Skeletal muscle cell (primary cell): ENCODE measurements at regions not wholly inside any gene's neighbourhood (a gene's known extent, or its start where the extent isn't known, plus 50 kb on each side); places are given as distances from the start of the nearest gene placed in this dataset.
"Not testable (repeated sequence)": the region's sequence is repeated elsewhere in the genome, so short reads cannot be mapped to it uniquely, and the experiment has no call there.

Experiments
- DNase-seq: peaks from one replicate; pipeline ENCODE4 v3.0.0-alpha.2; 2010; ENCODE audit warnings: low read depth
- H3K4me3 ChIP-seq: 2 replicates; pipeline ENCODE4 v1.5.1; 2011; ENCODE audit warnings: low read depth, mild to moderate bottlenecking, control low read depth, low read length, moderate library complexity

- no peak overlapping the region for H3K4me3 ChIP-seq
- no peak for DNase-seq
Observed at GRCh38 chr4:11074581-11075241, 354.0 kb downstream of the HS3ST1 start.

GRCh38 chr4:11073621-11074051, 355.1 kb downstream of the HS3ST1 start:
- peak; percentile 43 for DNase-seq
- H3K4me3 ChIP-seq = no peak overlapping the region

- no peak for DNase-seq
- no peak overlapping the region for H3K4me3 ChIP-seq
Observed at GRCh38 chr4:11072999-11073398, 355.7 kb downstream of the HS3ST1 start.

- no peak for DNase-seq
- no peak overlapping the region for H3K4me3 ChIP-seq
Observed at GRCh38 chr4:11072463-11072862, 356.2 kb downstream of the HS3ST1 start.

GRCh38 chr4:11070813-11071212, 357.9 kb downstream of the HS3ST1 start:
- no peak for DNase-seq
- no peak overlapping the region for H3K4me3 ChIP-seq

GRCh38 chr4:11069581-11070211, 359.0 kb downstream of the HS3ST1 start:
- no peak overlapping the region for H3K4me3 ChIP-seq
- DNase-seq = no peak

- DNase-seq = no peak
- no peak overlapping the region for H3K4me3 ChIP-seq
Observed at GRCh38 chr4:11069083-11069482, 359.6 kb downstream of the HS3ST1 start.

GRCh38 chr4:11066584-11066983, 362.1 kb downstream of the HS3ST1 start:
- not testable (repeated sequence) for DNase-seq, H3K4me3 ChIP-seq

- not testable (repeated sequence) for DNase-seq, H3K4me3 ChIP-seq
Observed at GRCh38 chr4:11060637-11061036, 368.1 kb downstream of the HS3ST1 start.

GRCh38 chr4:11054937-11055336, 370.4 kb upstream of the CLNK start:
- DNase-seq, H3K4me3 ChIP-seq: not testable (repeated sequence)

- H3K4me3 ChIP-seq = no peak overlapping the region
- no peak for DNase-seq
Observed at GRCh38 chr4:11053601-11054220, 369.1 kb upstream of the CLNK start.

- DNase-seq = no peak
Observed at GRCh38 chr4:11051181-11051580, 366.6 kb upstream of the CLNK start.

GRCh38 chr4:11050766-11051165, 366.2 kb upstream of the CLNK start:
- no peak overlapping the region for H3K4me3 ChIP-seq
- no peak for DNase-seq

More at GRCh38 chr4:11051181-11051580, 366.6 kb upstream of the CLNK start:
- no peak overlapping the region for H3K4me3 ChIP-seq

GRCh38 chr4:11049001-11049400, 364.4 kb upstream of the CLNK start:
- no peak for DNase-seq
- no peak overlapping the region for H3K4me3 ChIP-seq

- no peak for DNase-seq
- H3K4me3 ChIP-seq = no peak overlapping the region
Observed at GRCh38 chr4:11042760-11043159, 358.2 kb upstream of the CLNK start.

- DNase-seq = no peak
- H3K4me3 ChIP-seq = no peak overlapping the region
Observed at GRCh38 chr4:11039634-11040131, 355.1 kb upstream of the CLNK start.

GRCh38 chr4:11038926-11039325, 354.4 kb upstream of the CLNK start:
- H3K4me3 ChIP-seq = no peak overlapping the region
- DNase-seq = no peak

- H3K4me3 ChIP-seq = no peak overlapping the region
- no peak for DNase-seq
Observed at GRCh38 chr4:11037637-11038036, 353.1 kb upstream of the CLNK start.

GRCh38 chr4:11028334-11028733, 343.8 kb upstream of the CLNK start:
- H3K4me3 ChIP-seq = no peak overlapping the region
- DNase-seq = no peak

- no peak overlapping the region for H3K4me3 ChIP-seq
- no peak for DNase-seq
Observed at GRCh38 chr4:11021333-11021732, 336.8 kb upstream of the CLNK start.
